ENCODE measurements at regions not wholly inside any gene's neighbourhood (a gene's known extent, or its start where the extent isn't known, plus 50 kb on each side); places are given as distances from the start of the nearest gene placed in this dataset.
A peak's percentile ranks its signal among the peaks of the same experiment; 100 is the strongest.

GRCh38 chr5:35313291-35313690 lies 83.0 kb upstream of the PRLR start:
- no peak for TF ChIP-seq EZH2 (IDR thresholded peaks at IDR 0.05; ENCODE audit: low read length, missing control alignments)
- no peak for TF ChIP-seq CTCF (conservative IDR thresholded peaks at IDR 0.05 in 1 of 2, IDR thresholded peaks at IDR 0.05 in 1 of 2; ENCODE audit: low read depth in 1 of 2, low read length in 2 of 2)
- Histone ChIP-seq H4K20me1 (ENCODE audit: control insufficient read depth, extremely low read depth, insufficient read depth, low read length) (no peaks in the 10 kb centered on the region), H3K9me3 (ENCODE audit: control insufficient read depth, insufficient read depth, low read depth, low read length) (no peaks in the 10 kb centered on the region), H3K9ac (ENCODE audit: insufficient read depth, low read length) (no peak overlapping the region), H3K27ac (ENCODE audit: insufficient read depth, low read length) (no peak overlapping the region), H3K27me3 (ENCODE audit: control insufficient read depth, insufficient read depth, low read length) (no peaks in the 10 kb centered on the region), H3K4me2 (ENCODE audit: extremely low read depth, insufficient read depth, low read length) (no peak overlapping the region), H3K36me3 (ENCODE audit: control insufficient read depth, insufficient read depth, low read length) (no peaks in the 10 kb centered on the region), H3K79me2 (ENCODE audit: control insufficient read depth, insufficient read depth, low read length) (no peaks in the 10 kb centered on the region), H3K4me1 (ENCODE audit: control insufficient read depth, extremely low read depth, insufficient read depth, low read length) (no peaks in the 10 kb centered on the region), H3K4me3 (replicated peaks in 1 of 4; ENCODE audit: control extremely low read depth in 1 of 4, insufficient read depth in 1 of 4, low read depth in 3 of 4, low read length in 4 of 4) (no peak overlapping the region), H2AFZ (ENCODE audit: low read length) (no peak overlapping the region)
- peak; percentile 71 to 74 for DNase-seq (ENCODE audit: low read depth in 2 of 2)

GRCh38 chr5:35312267-35312666 lies 82.0 kb upstream of the PRLR start:
- TF ChIP-seq CTCF (conservative IDR thresholded peaks at IDR 0.05 in 1 of 2, IDR thresholded peaks at IDR 0.05 in 1 of 2; ENCODE audit: low read depth in 1 of 2, low read length in 2 of 2) (no peak), EZH2 (IDR thresholded peaks at IDR 0.05; ENCODE audit: low read length, missing control alignments) (no peak)
- no peak for DNase-seq (ENCODE audit: low read depth in 2 of 2)
- Histone ChIP-seq H3K27ac (ENCODE audit: insufficient read depth, low read length) (no peak overlapping the region), H3K4me3 (replicated peaks in 1 of 4; ENCODE audit: control extremely low read depth in 1 of 4, insufficient read depth in 1 of 4, low read depth in 3 of 4, low read length in 4 of 4) (no peak overlapping the region), H3K9me3 (ENCODE audit: control insufficient read depth, insufficient read depth, low read depth, low read length) (no peaks in the 10 kb centered on the region), H3K36me3 (ENCODE audit: control insufficient read depth, insufficient read depth, low read length) (no peaks in the 10 kb centered on the region), H2AFZ (ENCODE audit: low read length) (no peak overlapping the region), H3K4me2 (ENCODE audit: extremely low read depth, insufficient read depth, low read length) (no peak overlapping the region), H4K20me1 (ENCODE audit: control insufficient read depth, extremely low read depth, insufficient read depth, low read length) (no peaks in the 10 kb centered on the region), H3K4me1 (ENCODE audit: control insufficient read depth, extremely low read depth, insufficient read depth, low read length) (no peaks in the 10 kb centered on the region), H3K79me2 (ENCODE audit: control insufficient read depth, insufficient read depth, low read length) (no peaks in the 10 kb centered on the region), H3K27me3 (ENCODE audit: control insufficient read depth, insufficient read depth, low read length) (no peaks in the 10 kb centered on the region), H3K9ac (ENCODE audit: insufficient read depth, low read length) (no peak overlapping the region)

- Histone ChIP-seq H3K79me2 (ENCODE audit: control insufficient read depth, insufficient read depth, low read length) (no peaks in the 10 kb centered on the region), H3K9me3 (ENCODE audit: control insufficient read depth, insufficient read depth, low read depth, low read length) (no peaks in the 10 kb centered on the region), H3K4me2 (ENCODE audit: extremely low read depth, insufficient read depth, low read length) (no peak overlapping the region), H3K9ac (ENCODE audit: insufficient read depth, low read length) (no peak overlapping the region), H3K27ac (ENCODE audit: insufficient read depth, low read length) (no peak overlapping the region), H3K4me1 (ENCODE audit: control insufficient read depth, extremely low read depth, insufficient read depth, low read length) (no peaks in the 10 kb centered on the region), H4K20me1 (ENCODE audit: control insufficient read depth, extremely low read depth, insufficient read depth, low read length) (no peaks in the 10 kb centered on the region), H3K4me3 (replicated peaks in 1 of 4; ENCODE audit: control extremely low read depth in 1 of 4, insufficient read depth in 1 of 4, low read depth in 3 of 4, low read length in 4 of 4) (no peak overlapping the region), H3K27me3 (ENCODE audit: control insufficient read depth, insufficient read depth, low read length) (no peaks in the 10 kb centered on the region), H3K36me3 (ENCODE audit: control insufficient read depth, insufficient read depth, low read length) (no peaks in the 10 kb centered on the region), H2AFZ (ENCODE audit: low read length) (no peak overlapping the region)
- DNase-seq (ENCODE audit: low read depth in 2 of 2), result no peak
- TF ChIP-seq CTCF (conservative IDR thresholded peaks at IDR 0.05 in 1 of 2, IDR thresholded peaks at IDR 0.05 in 1 of 2; ENCODE audit: low read depth in 1 of 2, low read length in 2 of 2), result no peak
- no peak for TF ChIP-seq EZH2 (IDR thresholded peaks at IDR 0.05; ENCODE audit: low read length, missing control alignments)
Measured at GRCh38 chr5:35309365-35310130, 79.3 kb upstream of the PRLR start.

Data from fibroblast of lung (primary cell).